IMR-90 (cell line): ENCODE measurements at regions not wholly inside any gene's neighbourhood (a gene's known extent, or its start where the extent isn't known, plus 50 kb on each side); places are given as distances from the start of the nearest gene placed in this dataset.
A peak's percentile ranks its signal among the peaks of the same experiment; 100 is the strongest.

Experiments used
- ATAC-seq: fragments of 200-7000 bp; cut with Tn5 transposase; 2 replicates; pipeline ENCODE4 v1.9.1; 2020; ENCODE audit warnings: low read depth, mild to moderate bottlenecking, moderate library complexity
- BruUV-seq: library from RNA; stranded (reverse); fragments of 400-500 nt; replicated peaks from 2 replicates; lab custom pipeline; 2021; lab: Mats Ljungman, UMichigan
- CTCF ChIA-PET: fragments of 300-600 bp; formaldehyde crosslinking; extraction: SDS; loops from one replicate; lab custom pipeline; 2021; ENCODE audit warnings: antibody characterized with exemption; lab: Yijun Ruan, JAX
- POLR2A ChIA-PET: fragments of 300-600 bp; sonication (Branson Sonifier 250); formaldehyde crosslinking; loops from one replicate; lab custom pipeline; 2022; ENCODE audit warnings: antibody characterized with exemption; ENCODE audit not compliant: unreplicated experiment; lab: Charles Lee
- DNase-seq: peaks from one replicate; pipeline ENCODE4 v3.0.0; 2013
- H2AFZ ChIP-seq: replicated peaks from 2 replicates; pipeline ENCODE3; 2013; ENCODE audit warnings: low read length, mild to moderate bottlenecking; ENCODE audit not compliant: poor library complexity
- H2AK5ac ChIP-seq: 2 replicates; pipeline ENCODE4 v1.6.1; 2013; ENCODE audit warnings: low read depth, low read length, inconsistent platforms
- H2AK9ac ChIP-seq: replicated peaks from 2 replicates; pipeline ENCODE3; 2013; ENCODE audit warnings: mild to moderate bottlenecking, low read depth, low read length, moderate library complexity; ENCODE audit not compliant: poor library complexity
- H2BK120ac ChIP-seq: 2 replicates; pipeline ENCODE4 v1.6.1; 2013; ENCODE audit warnings: low read depth, low read length, inconsistent platforms
- H2BK15ac ChIP-seq: 3 replicates; pipeline ENCODE4 v1.6.1; 2013; ENCODE audit warnings: low read depth, low read length, inconsistent platforms
- H2BK20ac ChIP-seq: 2 replicates; pipeline ENCODE4 v1.6.1; 2013; ENCODE audit warnings: low read depth, mild to moderate bottlenecking, inconsistent platforms, low read length, moderate library complexity
- H2BK5ac ChIP-seq: 2 replicates; pipeline ENCODE4 v1.6.1; 2013; ENCODE audit warnings: mild to moderate bottlenecking, low read depth, low read length, inconsistent platforms; ENCODE audit not compliant: poor library complexity, severe bottlenecking
- H3K14ac ChIP-seq: replicated peaks from 2 replicates; pipeline ENCODE4 v1.6.1; 2013; ENCODE audit warnings: low read depth, low read length, inconsistent platforms
- H3K18ac ChIP-seq: 2 replicates; pipeline ENCODE4 v1.6.1; 2013; ENCODE audit warnings: low read depth, low read length, control low read depth
- H3K23ac ChIP-seq: 2 replicates; pipeline ENCODE4 v1.6.1; 2013; ENCODE audit warnings: low read depth, low read length, inconsistent platforms
- H3K27ac ChIP-seq: 2 replicates; pipeline ENCODE4 v1.5.1; 2013; ENCODE audit warnings: mild to moderate bottlenecking, control low read depth, low read length; ENCODE audit not compliant: insufficient read depth
- H3K27me3 ChIP-seq: 2 replicates; pipeline ENCODE4 v1.6.1; 2013; ENCODE audit warnings: low read length; ENCODE audit not compliant: control insufficient read depth, insufficient read depth
- H3K36me3 ChIP-seq: 2 replicates; pipeline ENCODE4 v1.6.1; 2013; ENCODE audit warnings: low read length, mixed read lengths; ENCODE audit not compliant: control insufficient read depth, insufficient read depth
- H3K4ac ChIP-seq: 2 replicates; pipeline ENCODE4 v1.6.1; 2013; ENCODE audit warnings: low read depth, low read length, inconsistent platforms
- H3K4me1 ChIP-seq: 2 replicates; pipeline ENCODE4 v1.6.1; 2013; ENCODE audit warnings: low read length, mixed read lengths; ENCODE audit not compliant: control insufficient read depth, insufficient read depth
- H3K4me2 ChIP-seq: 2 replicates; pipeline ENCODE4 v1.6.1; 2013; ENCODE audit warnings: low read depth, mild to moderate bottlenecking, control low read depth, low read length, moderate library complexity
- H3K4me3 ChIP-seq: 2 replicates; pipeline ENCODE4 v1.5.1; 2013; ENCODE audit warnings: low read depth, mild to moderate bottlenecking, control low read depth, low read length, moderate library complexity; ENCODE audit not compliant: insufficient read depth
- H3K56ac ChIP-seq: 2 replicates; pipeline ENCODE4 v1.6.1; 2013; ENCODE audit warnings: low read length, inconsistent platforms; ENCODE audit not compliant: insufficient read depth; ENCODE audit errors: extremely low read depth
- H3K79me1 ChIP-seq, 2 experiments: 2 replicates each; pipeline ENCODE4 v1.6.1; 2013; ENCODE audit warnings: low read length in 2 of 2, inconsistent platforms in 1 of 2, low read depth in 1 of 2
- H3K9ac ChIP-seq: 2 replicates; pipeline ENCODE4 v1.6.1; 2013; ENCODE audit warnings: low read depth, low read length, control low read depth
- H3K9me1 ChIP-seq: 2 replicates; pipeline ENCODE4 v1.6.1; 2013; ENCODE audit warnings: low read length, inconsistent platforms; ENCODE audit not compliant: insufficient read depth
- H3K9me3 ChIP-seq: 2 replicates; pipeline ENCODE4 v1.6.1; 2013; ENCODE audit warnings: low read length; ENCODE audit not compliant: control insufficient read depth, insufficient read depth
- H4K20me1 ChIP-seq: 2 replicates; pipeline ENCODE4 v1.6.1; 2013; ENCODE audit warnings: low read length, inconsistent platforms; ENCODE audit not compliant: insufficient read depth
- H4K5ac ChIP-seq: 2 replicates; pipeline ENCODE4 v1.6.1; 2013; ENCODE audit warnings: mild to moderate bottlenecking, low read depth, low read length, control low read depth
- H4K8ac ChIP-seq, 2 experiments: 2 replicates each; pipeline ENCODE4 v1.6.1; 2013; ENCODE audit warnings: low read depth in 2 of 2, low read length in 2 of 2, control low read depth in 1 of 2, inconsistent platforms in 1 of 2
- H4K91ac ChIP-seq: 2 replicates; pipeline ENCODE4 v1.6.1; 2013; ENCODE audit warnings: low read depth, low read length, inconsistent platforms; ENCODE audit not compliant: insufficient read depth
- MAZ ChIP-seq: IDR thresholded peaks from 2 replicates; pipeline ENCODE4 v1.6.1; 2012; ENCODE audit warnings: low read depth, mild to moderate bottlenecking, low read length, improper control_type of control experiment, moderate library complexity, borderline replicate concordance
- WGBS, 2 experiments: methylation state at CpG; one replicate each; pipeline versions ENCODE4 v1.1.5 to v1.1.7; 2013; ENCODE audit warnings: missing lambda C conversion rate in 2 of 2; ENCODE audit not compliant: insufficient read length in 1 of 2; ENCODE audit errors: extremely low coverage in 2 of 2; 5-methylcytosine and 5-hydroxymethylcytosine counted together
- dilution Hi-C: fragments of 300-500 bp; cut with HindIII; formaldehyde crosslinking; loops from one replicate; pipeline ENCODE4 v1.14.3; 2018; ENCODE audit warnings: low sequenced_read_pairs; ENCODE audit not compliant: unreplicated experiment
- in situ Hi-C: fragments of 300-500 bp; cut with MboI; formaldehyde crosslinking; loops from 3 replicates; pipeline ENCODE4 v1.14.3; 2019; ENCODE audit warnings: low sequenced_read_pairs, inconsistent platforms, mixed read lengths
- intact Hi-C: fragments of 100-400 bp; cut with micrococcal nuclease; formaldehyde crosslinking; loops from 2 replicates; pipeline ENCODE4 v1.10.0; 2022

DNA sequence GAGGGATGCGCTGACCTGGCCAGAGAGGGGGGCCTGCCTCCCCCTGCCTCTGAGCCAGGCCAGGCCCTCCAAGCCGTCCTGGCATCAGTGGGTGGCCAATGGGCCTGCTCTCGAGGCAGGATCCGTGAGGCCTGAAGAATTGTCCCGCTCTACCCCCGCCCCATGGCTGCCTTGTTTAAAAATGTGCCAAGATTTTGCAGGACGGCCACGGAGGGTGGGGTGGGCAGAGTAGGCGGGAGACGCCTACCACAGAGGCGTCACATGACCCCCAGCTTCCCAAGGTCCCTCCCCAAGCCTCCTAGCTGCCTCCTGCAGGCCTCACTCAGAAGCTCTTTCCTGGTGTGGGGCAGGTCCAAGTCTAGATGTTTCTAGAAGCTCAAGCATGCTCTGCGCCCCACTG is 69.5 kb downstream of the ENGASE start:
- H3K9ac ChIP-seq: no peak overlapping the region
- peaks cover 6% of the 10 kb centered on the region; the same call in 1 of the 2 replicates for H3K27me3 ChIP-seq
- no peak overlapping the region for H3K4ac ChIP-seq
- no peaks in the 10 kb centered on the region for H4K20me1 ChIP-seq
- no peak overlapping the region for H2BK5ac ChIP-seq
- no peak overlapping the region for H3K4me2 ChIP-seq
- BruUV-seq: no TSS peak
- no peak overlapping the region for H3K18ac ChIP-seq
- no peak overlapping the region for H2AK5ac ChIP-seq
- dilution Hi-C loops (no loop called here), in situ Hi-C loops (no loop called here), intact Hi-C loops (no loop called here)
- no peaks in the 10 kb centered on the region for H3K9me1 ChIP-seq
- no peak overlapping the region for H3K56ac ChIP-seq
- no peak for TF ChIP-seq MAZ
- no peak overlapping the region for H4K91ac ChIP-seq
- WGBS, 2 experiments: 83% methylated on average over 1 of the region's 12 CpGs; no CpG with 5 or more reads in 1 of the 2 experiments
- DNase-seq (no peak), ATAC-seq (no peak)
- H3K14ac ChIP-seq: no peak overlapping the region
- H2BK15ac ChIP-seq: no peak overlapping the region
- POLR2A ChIA-PET: no interaction called here
- CTCF ChIA-PET: no interaction called here
- no peak overlapping the region for H3K23ac ChIP-seq
- H3K27ac ChIP-seq: no peak overlapping the region
- H3K36me3 ChIP-seq: no peaks in the 10 kb centered on the region
- H4K8ac ChIP-seq: no peak overlapping the region
- H2BK120ac ChIP-seq: no peak overlapping the region
- H2BK20ac ChIP-seq: no peak overlapping the region
- H3K4me1 ChIP-seq: no peaks in the 10 kb centered on the region
- H3K4me3 ChIP-seq: no peak overlapping the region
- H4K5ac ChIP-seq: no peak overlapping the region
- no peak overlapping the region for H2AK9ac ChIP-seq
- H3K79me1 ChIP-seq: no peaks in the 10 kb centered on the region
- H3K9me3 ChIP-seq: no peaks in the 10 kb centered on the region
- H2AFZ ChIP-seq: peak overlapping the region; percentile 4
